ENCODE measurements at regions not wholly inside any gene's neighbourhood (a gene's known extent, or its start where the extent isn't known, plus 50 kb on each side); places are given as distances from the start of the nearest gene placed in this dataset.

DNA sequence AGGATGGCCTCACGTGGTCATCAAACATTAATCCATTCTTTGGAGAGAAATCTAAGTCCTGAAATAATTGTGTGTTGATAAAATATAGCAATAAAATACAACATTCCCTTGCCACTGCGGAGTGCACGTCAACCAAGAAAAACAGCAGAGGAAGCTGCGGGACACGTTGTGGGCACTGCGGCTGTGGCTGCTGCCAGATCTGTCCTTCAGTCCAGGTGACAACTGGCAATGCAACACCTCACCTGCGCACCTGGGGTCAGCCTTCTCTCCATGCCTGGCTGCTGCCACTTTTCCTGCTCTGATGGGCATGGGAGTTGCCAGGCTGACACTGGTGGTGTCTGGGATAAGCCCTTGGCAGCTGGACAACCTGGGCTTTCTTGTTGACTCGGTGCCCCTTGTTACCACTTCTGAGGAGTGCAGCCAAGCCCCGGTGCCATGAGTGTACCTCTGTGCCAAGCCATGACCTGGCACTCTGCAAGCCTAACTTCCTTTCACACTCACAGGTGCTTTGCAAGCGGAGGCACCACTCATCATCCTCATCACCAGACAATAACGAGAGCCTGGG, 251.6 kb upstream of the TSHZ3 start:
- TF ChIP-seq, protein P1, sequence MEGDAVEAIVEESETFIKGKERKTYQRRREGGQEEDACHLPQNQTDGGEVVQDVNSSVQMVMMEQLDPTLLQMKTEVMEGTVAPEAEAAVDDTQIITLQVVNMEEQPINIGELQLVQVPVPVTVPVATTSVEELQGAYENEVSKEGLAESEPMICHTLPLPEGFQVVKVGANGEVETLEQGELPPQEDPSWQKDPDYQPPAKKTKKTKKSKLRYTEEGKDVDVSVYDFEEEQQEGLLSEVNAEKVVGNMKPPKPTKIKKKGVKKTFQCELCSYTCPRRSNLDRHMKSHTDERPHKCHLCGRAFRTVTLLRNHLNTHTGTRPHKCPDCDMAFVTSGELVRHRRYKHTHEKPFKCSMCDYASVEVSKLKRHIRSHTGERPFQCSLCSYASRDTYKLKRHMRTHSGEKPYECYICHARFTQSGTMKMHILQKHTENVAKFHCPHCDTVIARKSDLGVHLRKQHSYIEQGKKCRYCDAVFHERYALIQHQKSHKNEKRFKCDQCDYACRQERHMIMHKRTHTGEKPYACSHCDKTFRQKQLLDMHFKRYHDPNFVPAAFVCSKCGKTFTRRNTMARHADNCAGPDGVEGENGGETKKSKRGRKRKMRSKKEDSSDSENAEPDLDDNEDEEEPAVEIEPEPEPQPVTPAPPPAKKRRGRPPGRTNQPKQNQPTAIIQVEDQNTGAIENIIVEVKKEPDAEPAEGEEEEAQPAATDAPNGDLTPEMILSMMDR (IDR thresholded peaks at IDR 0.05; ENCODE audit: insufficient read depth, low read length) = no peak
- TF ChIP-seq POLR2AphosphoS5 (IDR thresholded peaks at IDR 0.05; ENCODE audit: low read depth) (no peak), GABPA (IDR thresholded peaks at IDR 0.05; ENCODE audit: low read depth) (no peak)
- no peak overlapping the region for H3K4me3 ChIP-seq (replicated peaks; ENCODE audit: insufficient read depth, low read length)
- no peak for DNase-seq (ENCODE audit: low read depth in 1 of 2, low spot score in 1 of 2)
- H3K27me3 ChIP-seq (ENCODE audit: insufficient read depth, poor library complexity, severe bottlenecking) = no peaks in the 10 kb centered on the region
- no peak overlapping the region for H3K27ac ChIP-seq (replicated peaks)

DNA sequence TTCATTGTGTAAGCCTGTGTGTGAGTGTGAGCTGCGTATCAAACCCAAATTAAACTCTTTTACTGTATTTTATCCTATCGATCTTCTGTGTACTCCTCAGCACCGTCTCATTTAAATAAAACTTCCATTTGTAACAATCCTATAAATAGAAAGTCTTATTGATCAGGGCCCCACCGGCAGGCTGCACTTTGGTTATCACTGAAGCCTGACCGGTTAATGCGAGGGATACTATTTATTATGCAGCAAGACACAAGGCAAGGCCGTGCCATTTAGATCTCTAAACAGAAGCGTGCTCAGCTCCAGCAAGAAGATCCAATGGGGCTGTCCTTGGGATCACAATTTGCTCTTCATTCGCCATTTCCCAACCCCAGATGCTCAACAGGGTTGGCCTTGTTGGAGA, 252.6 kb upstream of the TSHZ3 start:
- no peak for TF ChIP-seq GABPA (IDR thresholded peaks at IDR 0.05; ENCODE audit: low read depth)
- TF ChIP-seq, protein P1 (IDR thresholded peaks at IDR 0.05; ENCODE audit: insufficient read depth, low read length) = no peak
- TF ChIP-seq, protein P2, sequence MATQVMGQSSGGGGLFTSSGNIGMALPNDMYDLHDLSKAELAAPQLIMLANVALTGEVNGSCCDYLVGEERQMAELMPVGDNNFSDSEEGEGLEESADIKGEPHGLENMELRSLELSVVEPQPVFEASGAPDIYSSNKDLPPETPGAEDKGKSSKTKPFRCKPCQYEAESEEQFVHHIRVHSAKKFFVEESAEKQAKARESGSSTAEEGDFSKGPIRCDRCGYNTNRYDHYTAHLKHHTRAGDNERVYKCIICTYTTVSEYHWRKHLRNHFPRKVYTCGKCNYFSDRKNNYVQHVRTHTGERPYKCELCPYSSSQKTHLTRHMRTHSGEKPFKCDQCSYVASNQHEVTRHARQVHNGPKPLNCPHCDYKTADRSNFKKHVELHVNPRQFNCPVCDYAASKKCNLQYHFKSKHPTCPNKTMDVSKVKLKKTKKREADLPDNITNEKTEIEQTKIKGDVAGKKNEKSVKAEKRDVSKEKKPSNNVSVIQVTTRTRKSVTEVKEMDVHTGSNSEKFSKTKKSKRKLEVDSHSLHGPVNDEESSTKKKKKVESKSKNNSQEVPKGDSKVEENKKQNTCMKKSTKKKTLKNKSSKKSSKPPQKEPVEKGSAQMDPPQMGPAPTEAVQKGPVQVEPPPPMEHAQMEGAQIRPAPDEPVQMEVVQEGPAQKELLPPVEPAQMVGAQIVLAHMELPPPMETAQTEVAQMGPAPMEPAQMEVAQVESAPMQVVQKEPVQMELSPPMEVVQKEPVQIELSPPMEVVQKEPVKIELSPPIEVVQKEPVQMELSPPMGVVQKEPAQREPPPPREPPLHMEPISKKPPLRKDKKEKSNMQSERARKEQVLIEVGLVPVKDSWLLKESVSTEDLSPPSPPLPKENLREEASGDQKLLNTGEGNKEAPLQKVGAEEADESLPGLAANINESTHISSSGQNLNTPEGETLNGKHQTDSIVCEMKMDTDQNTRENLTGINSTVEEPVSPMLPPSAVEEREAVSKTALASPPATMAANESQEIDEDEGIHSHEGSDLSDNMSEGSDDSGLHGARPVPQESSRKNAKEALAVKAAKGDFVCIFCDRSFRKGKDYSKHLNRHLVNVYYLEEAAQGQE (IDR thresholded peaks at IDR 0.05; ENCODE audit: insufficient replicate concordance, low read depth) = no peak
- no peak for TF ChIP-seq SPI1 (IDR thresholded peaks at IDR 0.05; ENCODE audit: borderline replicate concordance, low read depth)
- no peak for TF ChIP-seq POLR2AphosphoS5 (IDR thresholded peaks at IDR 0.05; ENCODE audit: low read depth)
- Histone ChIP-seq H3K27me3 (ENCODE audit: insufficient read depth, poor library complexity, severe bottlenecking) (no peaks in the 10 kb centered on the region), H3K4me3 (replicated peaks; ENCODE audit: insufficient read depth, low read length) (no peak overlapping the region), H3K27ac (replicated peaks) (no peak overlapping the region)
- no peak for DNase-seq (ENCODE audit: low read depth in 1 of 2, low spot score in 1 of 2)

DNA sequence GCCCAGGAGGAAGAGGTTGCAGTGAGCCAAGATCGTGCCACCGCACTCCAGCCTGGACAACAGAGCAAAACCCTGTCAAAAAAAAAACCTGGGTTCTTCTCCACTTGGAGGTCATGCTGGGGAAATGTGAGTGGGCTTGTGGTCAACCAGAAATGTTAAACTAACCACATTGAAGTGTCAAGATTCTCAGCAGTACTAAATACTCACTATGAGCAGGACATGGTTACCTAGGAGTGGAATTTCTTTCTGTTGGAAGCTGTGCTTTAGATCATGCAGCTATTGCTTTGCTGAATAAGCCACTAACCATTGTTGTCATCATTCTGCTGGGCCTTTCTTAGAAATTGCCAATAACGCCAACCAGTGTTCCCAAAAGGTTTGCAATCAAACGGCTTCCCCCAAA, 253.3 kb upstream of the TSHZ3 start:
- H3K4me3 ChIP-seq (replicated peaks; ENCODE audit: insufficient read depth, low read length) = no peak overlapping the region
- no peak overlapping the region for H3K27ac ChIP-seq (replicated peaks)
- DNase-seq (ENCODE audit: low read depth in 1 of 2, low spot score in 1 of 2) = no peak
- TF ChIP-seq, protein P2 (IDR thresholded peaks at IDR 0.05; ENCODE audit: insufficient replicate concordance, low read depth) = no peak
- no peak for TF ChIP-seq POLR2AphosphoS5 (IDR thresholded peaks at IDR 0.05; ENCODE audit: low read depth)
- TF ChIP-seq, protein P1 (IDR thresholded peaks at IDR 0.05; ENCODE audit: insufficient read depth, low read length) = no peak
- TF ChIP-seq GABPA (IDR thresholded peaks at IDR 0.05; ENCODE audit: low read depth) = no peak
- no peak for TF ChIP-seq SPI1 (IDR thresholded peaks at IDR 0.05; ENCODE audit: borderline replicate concordance, low read depth)
- H3K27me3 ChIP-seq (ENCODE audit: insufficient read depth, poor library complexity, severe bottlenecking) = no peaks in the 10 kb centered on the region

DNA sequence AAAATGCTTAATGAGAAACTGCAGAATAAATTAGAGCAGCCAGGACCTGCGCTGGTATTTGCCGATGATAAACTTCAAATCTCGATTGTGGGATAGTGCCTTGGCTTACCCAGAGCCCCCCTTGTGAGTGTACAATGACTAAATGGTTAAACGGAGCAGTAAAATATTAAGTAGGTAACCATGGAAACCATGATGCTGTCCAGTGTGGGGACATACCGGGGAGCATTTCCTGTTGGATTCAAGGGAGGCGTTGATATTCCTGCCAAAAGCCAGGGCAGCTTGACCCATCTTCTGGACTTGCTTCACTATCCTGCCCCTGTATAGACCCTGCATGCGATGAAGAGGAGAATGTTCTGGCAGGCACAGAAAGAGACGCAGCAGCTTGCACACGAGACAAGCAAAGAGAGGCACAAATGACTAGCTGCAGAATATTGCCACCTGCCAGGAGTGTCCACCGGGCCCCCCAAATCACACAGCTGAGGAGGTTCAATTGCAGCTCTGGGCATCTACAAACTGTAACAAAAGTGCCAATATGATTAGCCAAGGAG, 255.3 kb upstream of the TSHZ3 start:
- no peaks in the 10 kb centered on the region for H3K27me3 ChIP-seq (ENCODE audit: insufficient read depth, poor library complexity, severe bottlenecking)
- DNase-seq (ENCODE audit: low read depth in 1 of 2, low spot score in 1 of 2) = no peak
- H3K4me3 ChIP-seq (replicated peaks; ENCODE audit: insufficient read depth, low read length) = no peak overlapping the region
- TF ChIP-seq GABPA (IDR thresholded peaks at IDR 0.05; ENCODE audit: low read depth) = no peak
- no peak for TF ChIP-seq SPI1 (IDR thresholded peaks at IDR 0.05; ENCODE audit: borderline replicate concordance, low read depth)
- TF ChIP-seq, protein P1 (IDR thresholded peaks at IDR 0.05; ENCODE audit: insufficient read depth, low read length) = no peak
- no peak for TF ChIP-seq POLR2AphosphoS5 (IDR thresholded peaks at IDR 0.05; ENCODE audit: low read depth)
- TF ChIP-seq, protein P2 (IDR thresholded peaks at IDR 0.05; ENCODE audit: insufficient replicate concordance, low read depth) = no peak
- H3K27ac ChIP-seq (replicated peaks) = no peak overlapping the region

All from HL-60 (cell line).